KMS-11 (cell line): ENCODE measurements at regions not wholly inside any gene's neighbourhood (a gene's known extent, or its start where the extent isn't known, plus 50 kb on each side); places are given as distances from the start of the nearest gene placed in this dataset.

Experiments
- H2AFZ ChIP-seq: fragments of 200-600 bp; sonication (generic); 2 replicates; pipeline ENCODE4 v1.6.1; 2016; ENCODE audit warnings: antibody characterized with exemption, mixed run types, low read depth
- H3K27ac ChIP-seq: fragments of 200-600 bp; sonication (generic); 2 replicates; pipeline ENCODE4 v1.6.1; 2016; ENCODE audit warnings: mild to moderate bottlenecking, mixed run types
- H3K27me3 ChIP-seq: fragments of 200-600 bp; sonication (generic); 2 replicates; pipeline ENCODE4 v1.6.1; 2017; ENCODE audit warnings: mild to moderate bottlenecking, low read depth, mixed run types, moderate library complexity; ENCODE audit not compliant: insufficient read depth
- H3K36me3 ChIP-seq: fragments of 200-600 bp; sonication (generic); 2 replicates; pipeline ENCODE4 v1.6.1; 2017; ENCODE audit warnings: mild to moderate bottlenecking, mixed run types; ENCODE audit not compliant: insufficient read depth
- H3K4me1 ChIP-seq: fragments of 200-600 bp; sonication (generic); 2 replicates; pipeline ENCODE4 v1.6.1; 2016; ENCODE audit warnings: mild to moderate bottlenecking, low read depth, mixed run types; ENCODE audit not compliant: poor library complexity, severe bottlenecking
- H3K4me2 ChIP-seq: fragments of 200-600 bp; sonication (generic); 2 replicates; pipeline ENCODE4 v1.7.0; 2016; ENCODE audit warnings: mild to moderate bottlenecking, mixed run types
- H3K4me3 ChIP-seq: fragments of 200-600 bp; sonication (generic); IDR thresholded peaks from 2 replicates; pipeline ENCODE4 v1.6.1; 2017; ENCODE audit warnings: low read depth, low read length, mixed read lengths; ENCODE audit not compliant: insufficient read depth
- H3K79me2 ChIP-seq: fragments of 200-600 bp; sonication (generic); 2 replicates; pipeline ENCODE4 v1.6.1; 2016; ENCODE audit warnings: low read depth, mixed run types; ENCODE audit not compliant: insufficient read depth
- H3K9ac ChIP-seq: fragments of 200-600 bp; sonication (generic); 2 replicates; pipeline ENCODE4 v1.6.1; 2016; ENCODE audit warnings: mild to moderate bottlenecking, mixed run types
- H4K20me1 ChIP-seq: fragments of 200-600 bp; sonication (generic); 2 replicates; pipeline ENCODE4 v1.6.1; 2016; ENCODE audit warnings: mild to moderate bottlenecking, mixed run types; ENCODE audit not compliant: insufficient read depth
- TF ChIP-seq, protein P1 (sequence below): fragments of 200-600 bp; sonication (generic); conservative IDR thresholded peaks from 2 replicates; pipeline ENCODE4 v1.6.1; 2017; ENCODE audit warnings: low read depth, mild to moderate bottlenecking, antibody characterized with exemption, low read length, moderate library complexity, mixed read lengths

DNA sequence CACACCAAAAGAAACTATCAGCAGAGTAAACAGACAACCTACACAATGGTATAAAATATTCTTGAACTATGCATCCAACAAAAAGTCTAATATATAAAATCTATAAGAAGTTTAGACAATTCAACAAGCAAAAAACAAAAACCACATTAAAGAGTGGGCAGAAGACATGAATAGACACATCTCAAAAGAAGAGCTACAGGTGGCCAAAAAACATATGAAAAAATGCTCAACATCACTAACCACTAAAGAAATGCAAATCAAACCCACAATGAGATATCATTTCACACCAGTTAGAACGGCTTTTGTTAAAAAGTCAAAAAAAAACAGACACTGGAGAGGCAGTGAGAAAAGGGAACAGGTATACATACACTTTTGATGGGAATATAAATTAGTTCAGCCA is 348.9 kb upstream of the MAF start:
- TF ChIP-seq, protein P1, sequence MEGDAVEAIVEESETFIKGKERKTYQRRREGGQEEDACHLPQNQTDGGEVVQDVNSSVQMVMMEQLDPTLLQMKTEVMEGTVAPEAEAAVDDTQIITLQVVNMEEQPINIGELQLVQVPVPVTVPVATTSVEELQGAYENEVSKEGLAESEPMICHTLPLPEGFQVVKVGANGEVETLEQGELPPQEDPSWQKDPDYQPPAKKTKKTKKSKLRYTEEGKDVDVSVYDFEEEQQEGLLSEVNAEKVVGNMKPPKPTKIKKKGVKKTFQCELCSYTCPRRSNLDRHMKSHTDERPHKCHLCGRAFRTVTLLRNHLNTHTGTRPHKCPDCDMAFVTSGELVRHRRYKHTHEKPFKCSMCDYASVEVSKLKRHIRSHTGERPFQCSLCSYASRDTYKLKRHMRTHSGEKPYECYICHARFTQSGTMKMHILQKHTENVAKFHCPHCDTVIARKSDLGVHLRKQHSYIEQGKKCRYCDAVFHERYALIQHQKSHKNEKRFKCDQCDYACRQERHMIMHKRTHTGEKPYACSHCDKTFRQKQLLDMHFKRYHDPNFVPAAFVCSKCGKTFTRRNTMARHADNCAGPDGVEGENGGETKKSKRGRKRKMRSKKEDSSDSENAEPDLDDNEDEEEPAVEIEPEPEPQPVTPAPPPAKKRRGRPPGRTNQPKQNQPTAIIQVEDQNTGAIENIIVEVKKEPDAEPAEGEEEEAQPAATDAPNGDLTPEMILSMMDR = no peak
- H3K4me2 ChIP-seq = peak overlapping the region; percentile 48
- peaks cover 45% of the 10 kb centered on the region for H3K4me1 ChIP-seq
- no peaks in the 10 kb centered on the region for H3K36me3 ChIP-seq
- H3K27me3 ChIP-seq = no peaks in the 10 kb centered on the region
- H3K9ac ChIP-seq = no peak overlapping the region
- no peaks in the 10 kb centered on the region for H4K20me1 ChIP-seq
- H3K79me2 ChIP-seq = no peaks in the 10 kb centered on the region
- H3K4me3 ChIP-seq = no peak overlapping the region
- no peak overlapping the region for H2AFZ ChIP-seq
- H3K27ac ChIP-seq = peak overlapping the region; percentile 41; the same call in 1 of the 2 replicates

DNA sequence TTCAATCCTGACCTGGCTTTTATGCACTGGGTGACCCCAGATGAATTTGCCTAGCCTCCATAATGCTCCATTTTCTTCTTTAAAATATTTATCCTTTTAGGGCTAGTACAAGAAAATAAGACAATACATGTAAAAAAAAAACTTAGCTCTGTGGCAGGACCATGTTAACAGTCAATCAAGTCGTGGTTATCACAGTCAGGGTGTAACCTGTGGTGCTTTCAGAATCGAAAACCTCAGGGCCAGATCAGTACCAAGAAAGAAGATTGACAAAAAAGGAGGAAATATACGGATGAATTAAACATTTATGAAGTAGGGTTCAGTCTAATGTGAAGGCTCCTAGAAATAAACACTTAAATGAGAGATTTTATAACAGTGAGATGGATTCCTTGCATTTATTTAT is 347.2 kb upstream of the MAF start:
- no peak overlapping the region for H3K4me3 ChIP-seq
- peak overlapping the region; percentile 41; the same call in 1 of the 2 replicates for H3K27ac ChIP-seq
- peak overlapping the region; percentile 48 for H3K4me2 ChIP-seq
- peaks cover 45% of the 10 kb centered on the region for H3K4me1 ChIP-seq
- TF ChIP-seq, protein P1 = no peak
- H4K20me1 ChIP-seq = no peaks in the 10 kb centered on the region
- H3K36me3 ChIP-seq = no peaks in the 10 kb centered on the region
- H3K9ac ChIP-seq = no peak overlapping the region
- peak overlapping the region; percentile 14; the same call in 1 of the 2 replicates for H2AFZ ChIP-seq
- no peaks in the 10 kb centered on the region for H3K27me3 ChIP-seq
- no peaks in the 10 kb centered on the region for H3K79me2 ChIP-seq

DNA sequence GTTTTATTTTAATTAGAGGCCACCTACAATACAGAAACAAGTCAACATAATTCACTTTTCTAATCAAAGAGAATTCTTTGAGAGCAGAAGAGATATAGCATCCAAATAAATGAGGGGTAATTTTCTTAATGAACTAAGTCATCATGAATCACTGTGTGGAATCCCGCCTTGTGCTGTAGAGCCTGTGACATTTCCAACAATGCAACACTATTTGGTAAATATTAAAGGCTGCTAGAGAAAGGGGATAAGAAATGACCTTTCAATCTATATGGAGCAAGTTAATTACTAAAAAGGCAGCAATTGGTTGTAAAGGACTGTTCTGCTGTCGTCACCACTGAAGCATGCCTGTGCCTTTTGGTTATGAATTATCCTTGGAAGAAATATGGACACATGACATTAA is 345.7 kb upstream of the MAF start:
- Histone ChIP-seq H3K4me3 (no peak overlapping the region), H3K4me1 (peaks cover 45% of the 10 kb centered on the region), H4K20me1 (no peaks in the 10 kb centered on the region), H3K4me2 (no peak overlapping the region), H3K27ac (no peak overlapping the region), H3K79me2 (no peaks in the 10 kb centered on the region), H3K9ac (no peak overlapping the region), H3K36me3 (no peaks in the 10 kb centered on the region), H3K27me3 (no peaks in the 10 kb centered on the region), H2AFZ (no peak overlapping the region)
- TF ChIP-seq, protein P1 = no peak

DNA sequence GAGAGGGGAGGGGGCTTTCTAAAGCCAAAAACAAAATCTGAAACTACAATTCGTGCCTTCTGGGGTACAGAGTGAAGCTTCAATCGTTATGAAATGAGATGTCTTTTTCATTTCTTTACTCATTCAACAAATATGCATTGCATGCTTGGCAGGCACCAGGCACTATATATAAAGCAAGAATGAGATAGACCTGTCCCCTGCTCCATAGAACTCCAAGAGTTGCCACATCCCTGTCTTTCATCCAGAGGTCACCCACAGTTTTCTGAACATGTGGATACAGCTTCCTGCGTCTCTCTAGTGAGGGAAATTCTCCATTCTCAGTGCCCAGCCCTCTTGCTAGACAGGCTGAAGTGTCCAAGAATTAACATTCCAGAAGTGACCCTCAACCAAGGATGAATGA is 343.2 kb upstream of the MAF start:
- H3K4me3 ChIP-seq = no peak overlapping the region
- H2AFZ ChIP-seq = no peak overlapping the region
- H3K79me2 ChIP-seq = no peaks in the 10 kb centered on the region
- peaks cover 22% of the 10 kb centered on the region for H3K4me1 ChIP-seq
- no peak overlapping the region for H3K4me2 ChIP-seq
- H3K27me3 ChIP-seq = no peaks in the 10 kb centered on the region
- H3K27ac ChIP-seq = no peak overlapping the region
- H3K36me3 ChIP-seq = no peaks in the 10 kb centered on the region
- H4K20me1 ChIP-seq = no peaks in the 10 kb centered on the region
- H3K9ac ChIP-seq = no peak overlapping the region
- TF ChIP-seq, protein P1 = no peak
